ENCODE measurements at regions not wholly inside any gene's neighbourhood (a gene's known extent, or its start where the extent isn't known, plus 50 kb on each side); places are given as distances from the start of the nearest gene placed in this dataset.
"Not testable (repeated sequence)": the region's sequence is repeated elsewhere in the genome, so short reads cannot be mapped to it uniquely, and the experiment has no call there.

- DNase-seq, result no peak
These were observed 245.5 kb downstream of the MFSD1 start for GRCh38 chr3:159047361-159047760.

GRCh38 chr3:159052494-159052893 is 250.6 kb downstream of the MFSD1 start:
- not testable (repeated sequence) for DNase-seq

- DNase-seq, result no peak
These were observed 255.8 kb downstream of the MFSD1 start for GRCh38 chr3:159057621-159058020.

GRCh38 chr3:159058859-159059258 is 257.0 kb downstream of the MFSD1 start:
- DNase-seq, result no peak

GRCh38 chr3:159059395-159059794 is 257.5 kb downstream of the MFSD1 start:
- no peak for DNase-seq

- DNase-seq, result no peak
These were observed 261.0 kb downstream of the MFSD1 start for GRCh38 chr3:159062734-159063410.

GRCh38 chr3:159069091-159069490 is 267.2 kb downstream of the MFSD1 start, which contains the start of gene IQCJ:
Gene IQCJ (plus strand): TSS chr3:159069319.
- no peak for DNase-seq

GRCh38 chr3:159069866-159070425 is 268.1 kb downstream of the MFSD1 start:
- DNase-seq, result no peak

GRCh38 chr3:159074756-159075701 is 273.2 kb downstream of the MFSD1 start:
- DNase-seq, result no peak

- DNase-seq, result no peak
These were observed 276.0 kb downstream of the MFSD1 start for GRCh38 chr3:159077860-159078259.

- no peak for DNase-seq
These were observed 278.4 kb downstream of the MFSD1 start for GRCh38 chr3:159080256-159080655.

- no peak for DNase-seq
These were observed 279.0 kb downstream of the MFSD1 start for GRCh38 chr3:159080821-159081220.

- no peak for DNase-seq
These were observed 280.7 kb downstream of the MFSD1 start for GRCh38 chr3:159082519-159082918.

GRCh38 chr3:159091936-159092335 is 290.1 kb downstream of the MFSD1 start:
- DNase-seq, result no peak

GRCh38 chr3:159102001-159102400 is 300.1 kb downstream of the MFSD1 start:
- DNase-seq, result no peak

- DNase-seq, result no peak
These were observed 310.9 kb downstream of the MFSD1 start for GRCh38 chr3:159112724-159113123.

GRCh38 chr3:159113221-159113875 is 311.5 kb downstream of the MFSD1 start:
- no peak for DNase-seq

- DNase-seq, result no peak
These were observed 312.7 kb downstream of the MFSD1 start for GRCh38 chr3:159114582-159114981.

- no peak for DNase-seq
These were observed 322.0 kb downstream of the MFSD1 start for GRCh38 chr3:159123877-159124276.

GRCh38 chr3:159126261-159127020 is 324.6 kb downstream of the MFSD1 start:
- DNase-seq, result no peak

GRCh38 chr3:159127021-159127392 is 325.2 kb downstream of the MFSD1 start:
- DNase-seq, result no peak

GRCh38 chr3:159128628-159129027 is 326.8 kb downstream of the MFSD1 start:
- DNase-seq, result no peak
